Esophagus squamous epithelium (tissue), 5 donors: ENCODE measurements at regions not wholly inside any gene's neighbourhood (a gene's known extent, or its start where the extent isn't known, plus 50 kb on each side); places are given as distances from the start of the nearest gene placed in this dataset.

ENCODE experiments used
- DNase-seq: peaks from one replicate; lab custom pipeline; 2025; lab: John Stamatoyannopoulos, UW
- H3K27ac ChIP-seq, 4 donors: fragments of 200-600 bp; sonication (generic); one replicate each; pipeline ENCODE4 v1.5.1; 2016 to 2019; ENCODE audit warnings: mild to moderate bottlenecking in 1 of 4
- H3K27me3 ChIP-seq, 4 donors: fragments of 200-600 bp; sonication (generic); 1 replicate in 3 of 4; 2 replicates in 1 of 4; pipeline versions ENCODE4 v1.5.1 to v1.6.0; 2017 to 2021; ENCODE audit warnings: antibody characterized with exemption in 1 of 4
- H3K36me3 ChIP-seq, 3 donors: fragments of 200-600 bp; sonication (generic); one replicate each; pipeline ENCODE4 v1.5.1; 2016 to 2019
- H3K4me1 ChIP-seq, 3 donors: fragments of 200-600 bp; sonication (generic); one replicate each; pipeline ENCODE4 v1.5.1; 2017 to 2019
- H3K4me3 ChIP-seq, 4 donors: fragments of 200-600 bp; sonication (generic); 1 replicate in 3 of 4; 2 replicates in 1 of 4; pipeline ENCODE4 v1.5.1; 2016 to 2019; ENCODE audit warnings: mild to moderate bottlenecking in 2 of 4, moderate library complexity in 1 of 4
- H3K9me3 ChIP-seq, 3 donors: fragments of 200-600 bp; sonication (generic); one replicate each; pipeline ENCODE4 v1.5.1; 2016 to 2019
- POLR2A ChIP-seq, 4 donors: fragments of 450-650 bp; IDR thresholded peaks; one replicate each; pipeline ENCODE4 v1.6.1; 2017; ENCODE audit warnings: antibody characterized with exemption in 4 of 4, mild to moderate bottlenecking in 4 of 4, moderate library complexity in 3 of 4
- WGBS, 2 donors: methylation state at CpG; one replicate each; pipeline ENCODE4 v1.1.5; 2018; 5-methylcytosine and 5-hydroxymethylcytosine counted together
- intact Hi-C: fragments of 100-400 bp; cut with DNase I; formaldehyde crosslinking; loops from one replicate; pipeline ENCODE4 v1.15.0; 2022
- TF ChIP-seq, protein P1 (sequence below), 6 experiments: fragments of 450-650 bp in 4 of 6; fragments of 200-600 bp in 2 of 6; sonication (generic) in 2 of 6; IDR thresholded peaks; one replicate each; pipeline ENCODE4 v1.5.1; 2016 to 2019; ENCODE audit warnings: antibody characterized with exemption in 6 of 6, mild to moderate bottlenecking in 4 of 6, moderate library complexity in 4 of 6
- donor health status: DM: yes; HTN: yes; CAD: no.

- TF ChIP-seq POLR2A (IDR thresholded peaks at IDR 0.05), result no peak
- TF ChIP-seq, protein P1, sequence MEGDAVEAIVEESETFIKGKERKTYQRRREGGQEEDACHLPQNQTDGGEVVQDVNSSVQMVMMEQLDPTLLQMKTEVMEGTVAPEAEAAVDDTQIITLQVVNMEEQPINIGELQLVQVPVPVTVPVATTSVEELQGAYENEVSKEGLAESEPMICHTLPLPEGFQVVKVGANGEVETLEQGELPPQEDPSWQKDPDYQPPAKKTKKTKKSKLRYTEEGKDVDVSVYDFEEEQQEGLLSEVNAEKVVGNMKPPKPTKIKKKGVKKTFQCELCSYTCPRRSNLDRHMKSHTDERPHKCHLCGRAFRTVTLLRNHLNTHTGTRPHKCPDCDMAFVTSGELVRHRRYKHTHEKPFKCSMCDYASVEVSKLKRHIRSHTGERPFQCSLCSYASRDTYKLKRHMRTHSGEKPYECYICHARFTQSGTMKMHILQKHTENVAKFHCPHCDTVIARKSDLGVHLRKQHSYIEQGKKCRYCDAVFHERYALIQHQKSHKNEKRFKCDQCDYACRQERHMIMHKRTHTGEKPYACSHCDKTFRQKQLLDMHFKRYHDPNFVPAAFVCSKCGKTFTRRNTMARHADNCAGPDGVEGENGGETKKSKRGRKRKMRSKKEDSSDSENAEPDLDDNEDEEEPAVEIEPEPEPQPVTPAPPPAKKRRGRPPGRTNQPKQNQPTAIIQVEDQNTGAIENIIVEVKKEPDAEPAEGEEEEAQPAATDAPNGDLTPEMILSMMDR (IDR thresholded peaks at IDR 0.05), result no peak
- Histone ChIP-seq H3K27me3 (no peaks in the 10 kb centered on the region), H3K27ac (no peak overlapping the region), H3K4me1 (peaks cover 0 to 10% (median 9%) of the 10 kb centered on the region in 3 donors), H3K9me3 (no peaks in the 10 kb centered on the region), H3K4me3 (no peak overlapping the region), H3K36me3 (no peaks in the 10 kb centered on the region)
- intact Hi-C loops, result no loop called here
- WGBS, 2 donors, result 56 to 86% methylated on average over 1 of the region's 1 CpG
- no peak for DNase-seq
These were observed 204.7 kb downstream of the ZNF365 start for GRCh38 chr10:62578916-62579315.

GRCh38 chr10:62580396-62580795 lies 206.2 kb downstream of the ZNF365 start:
- Histone ChIP-seq H3K36me3 (no peaks in the 10 kb centered on the region), H3K27me3 (no peaks in the 10 kb centered on the region), H3K27ac (no peak overlapping the region), H3K9me3 (no peaks in the 10 kb centered on the region), H3K4me1 (peaks cover 0 to 20% (median 9%) of the 10 kb centered on the region in 3 donors), H3K4me3 (no peak overlapping the region)
- TF ChIP-seq, protein P1 (IDR thresholded peaks at IDR 0.05), result no peak
- no peak for TF ChIP-seq POLR2A (IDR thresholded peaks at IDR 0.05)
- no peak for DNase-seq
- intact Hi-C loops, result no loop called here

- Histone ChIP-seq H3K4me1 (peaks cover 0 to 20% (median 9%) of the 10 kb centered on the region in 3 donors), H3K9me3 (no peaks in the 10 kb centered on the region), H3K27me3 (no peaks in the 10 kb centered on the region), H3K36me3 (no peaks in the 10 kb centered on the region), H3K4me3 (no peak overlapping the region), H3K27ac (no peak overlapping the region)
- no peak for DNase-seq
- TF ChIP-seq, protein P1 (IDR thresholded peaks at IDR 0.05), result no peak
- no peak for TF ChIP-seq POLR2A (IDR thresholded peaks at IDR 0.05)
- intact Hi-C loops, result no loop called here
- 79 to 82% methylated on average over 3 of the region's 3 CpGs for WGBS, 2 donors
These were observed 207.2 kb downstream of the ZNF365 start for GRCh38 chr10:62581351-62581750.

DNA sequence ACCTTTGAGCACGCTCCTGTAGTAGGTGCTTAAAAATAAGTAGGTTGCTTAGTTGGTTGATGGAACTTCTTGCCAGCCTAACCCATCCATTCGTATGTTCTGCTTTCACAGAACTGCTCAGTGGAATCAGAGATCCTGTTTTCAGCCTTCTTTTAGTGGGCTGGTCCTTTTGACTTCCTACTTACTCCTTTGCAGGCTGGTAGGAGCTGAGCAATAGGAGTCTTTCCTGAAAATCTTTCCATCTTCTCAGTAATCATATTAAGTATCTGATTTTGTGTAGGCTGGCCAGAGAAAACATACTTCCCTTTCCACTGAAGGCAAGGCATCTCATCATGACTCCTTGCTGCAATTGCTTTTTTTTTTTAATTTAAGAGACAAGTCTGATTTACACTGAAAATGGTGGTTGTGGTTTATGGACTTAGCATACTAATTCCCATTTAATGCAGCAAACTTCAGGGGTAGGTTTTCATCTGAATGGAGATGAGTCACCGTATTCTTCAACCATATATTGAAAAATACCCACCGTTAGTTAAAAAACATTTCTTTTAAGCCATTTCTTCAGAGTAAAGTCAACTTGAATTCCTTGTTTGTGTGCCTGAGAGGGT lies 208.0 kb downstream of the ZNF365 start:
- H3K4me3 ChIP-seq, result no peak overlapping the region
- TF ChIP-seq POLR2A (IDR thresholded peaks at IDR 0.05), result no peak
- TF ChIP-seq, protein P1 (IDR thresholded peaks at IDR 0.05), result no peak
- H3K27ac ChIP-seq, result peak overlapping the region in 3 of 4 donors; percentile 22 to 66 (median 51)
- H3K27me3 ChIP-seq, result no peaks in the 10 kb centered on the region
- DNase-seq, result no peak
- H3K4me1 ChIP-seq, result peaks cover 0 to 20% (median 9%) of the 10 kb centered on the region in 3 donors
- WGBS, 2 donors, result 63 to 74% methylated on average over 4 of the region's 4 CpGs
- no peaks in the 10 kb centered on the region for H3K9me3 ChIP-seq
- intact Hi-C loops, result no loop called here
- no peaks in the 10 kb centered on the region for H3K36me3 ChIP-seq

DNA sequence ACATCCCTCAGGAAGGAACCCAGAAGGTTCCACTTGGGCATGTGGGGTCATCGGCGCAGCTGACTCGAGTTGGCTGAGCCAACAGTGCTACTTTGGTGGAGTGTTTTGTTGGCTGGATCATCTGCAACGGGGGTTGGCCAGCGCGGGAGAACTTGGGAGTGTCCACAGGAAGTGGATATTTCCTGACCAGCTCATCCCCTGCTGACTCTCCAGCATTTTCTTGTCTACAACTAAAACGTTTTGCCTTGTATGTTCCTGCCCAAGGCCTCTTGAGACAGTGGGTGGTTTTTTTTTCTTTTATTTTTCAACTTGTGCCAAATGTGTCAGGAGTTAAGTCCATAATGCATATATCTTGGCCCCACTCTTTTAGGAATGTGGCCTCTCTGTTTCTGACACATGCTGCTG lies 208.6 kb downstream of the ZNF365 start:
- H3K36me3 ChIP-seq, result no peaks in the 10 kb centered on the region
- DNase-seq, result no peak
- TF ChIP-seq, protein P1 (IDR thresholded peaks at IDR 0.05), result no peak
- TF ChIP-seq POLR2A (IDR thresholded peaks at IDR 0.05), result no peak
- H3K4me1 ChIP-seq, result peaks cover 0 to 20% (median 9%) of the 10 kb centered on the region in 3 donors
- intact Hi-C loops, result no loop called here
- peak overlapping the region in 3 of 4 donors; percentile 27 to 82 (median 51) for H3K27ac ChIP-seq
- H3K9me3 ChIP-seq, result no peaks in the 10 kb centered on the region
- 46 to 53% methylated on average over 5 to 7 of the region's 7 CpGs for WGBS, 2 donors
- no peak overlapping the region for H3K4me3 ChIP-seq
- no peaks in the 10 kb centered on the region for H3K27me3 ChIP-seq
